Neural progenitor cell (in vitro differentiated cells): ENCODE measurements at regions not wholly inside any gene's neighbourhood (a gene's known extent, or its start where the extent isn't known, plus 50 kb on each side); places are given as distances from the start of the nearest gene placed in this dataset.

Experiments used
- CTCF ChIP-seq: fragments of 200-600 bp; sonication (generic); IDR thresholded peaks from 2 replicates; pipeline ENCODE4 v1.5.1; 2017; ENCODE audit warnings: antibody characterized with exemption, mild to moderate bottlenecking
- EZH2 ChIP-seq: fragments of 200-600 bp; sonication (generic); IDR thresholded peaks from 2 replicates; pipeline ENCODE4 v1.6.1; 2017; ENCODE audit warnings: antibody characterized with exemption, mild to moderate bottlenecking, moderate library complexity
- EZH2phosphoT487 ChIP-seq: fragments of 200-600 bp; sonication (generic); IDR thresholded peaks from 2 replicates; pipeline ENCODE4 v1.6.1; 2017; ENCODE audit warnings: antibody characterized with exemption

GRCh38 chr2:48059975-48060374 lies 153.7 kb upstream of the FBXO11 start:
- TF ChIP-seq CTCF (no peak), EZH2 (no peak), EZH2phosphoT487 (no peak)
